ENCODE measurements at regions not wholly inside any gene's neighbourhood (a gene's known extent, or its start where the extent isn't known, plus 50 kb on each side); places are given as distances from the start of the nearest gene placed in this dataset.

- TF ChIP-seq, protein P1, sequence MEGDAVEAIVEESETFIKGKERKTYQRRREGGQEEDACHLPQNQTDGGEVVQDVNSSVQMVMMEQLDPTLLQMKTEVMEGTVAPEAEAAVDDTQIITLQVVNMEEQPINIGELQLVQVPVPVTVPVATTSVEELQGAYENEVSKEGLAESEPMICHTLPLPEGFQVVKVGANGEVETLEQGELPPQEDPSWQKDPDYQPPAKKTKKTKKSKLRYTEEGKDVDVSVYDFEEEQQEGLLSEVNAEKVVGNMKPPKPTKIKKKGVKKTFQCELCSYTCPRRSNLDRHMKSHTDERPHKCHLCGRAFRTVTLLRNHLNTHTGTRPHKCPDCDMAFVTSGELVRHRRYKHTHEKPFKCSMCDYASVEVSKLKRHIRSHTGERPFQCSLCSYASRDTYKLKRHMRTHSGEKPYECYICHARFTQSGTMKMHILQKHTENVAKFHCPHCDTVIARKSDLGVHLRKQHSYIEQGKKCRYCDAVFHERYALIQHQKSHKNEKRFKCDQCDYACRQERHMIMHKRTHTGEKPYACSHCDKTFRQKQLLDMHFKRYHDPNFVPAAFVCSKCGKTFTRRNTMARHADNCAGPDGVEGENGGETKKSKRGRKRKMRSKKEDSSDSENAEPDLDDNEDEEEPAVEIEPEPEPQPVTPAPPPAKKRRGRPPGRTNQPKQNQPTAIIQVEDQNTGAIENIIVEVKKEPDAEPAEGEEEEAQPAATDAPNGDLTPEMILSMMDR (IDR thresholded peaks at IDR 0.05; ENCODE audit: extremely low read depth in 1 of 2, insufficient read depth in 1 of 2, low read depth in 1 of 2, low read length in 2 of 2), result no peak
- TF ChIP-seq POLR2A (IDR thresholded peaks at IDR 0.05; ENCODE audit: low read depth, low read length), result no peak
- no peak for TF ChIP-seq EZH2 (IDR thresholded peaks at IDR 0.05; ENCODE audit: borderline replicate concordance, low read depth, low read length, severe bottlenecking)
Observed at GRCh38 chr5:33304601-33305000, 136.2 kb upstream of the TARS1 start.

All from endothelial cell of umbilical vein (primary cell).